Non-pigmented ciliary epithelial cell (primary cell): ENCODE measurements at regions not wholly inside any gene's neighbourhood (a gene's known extent, or its start where the extent isn't known, plus 50 kb on each side); places are given as distances from the start of the nearest gene placed in this dataset.
"Not testable (repeated sequence)": the region's sequence is repeated elsewhere in the genome, so short reads cannot be mapped to it uniquely, and the experiment has no call there.

Source experiments
- DNase-seq: peaks from one replicate; pipeline ENCODE4 v3.0.0-alpha.2; 2010; ENCODE audit warnings: low read depth

DNA sequence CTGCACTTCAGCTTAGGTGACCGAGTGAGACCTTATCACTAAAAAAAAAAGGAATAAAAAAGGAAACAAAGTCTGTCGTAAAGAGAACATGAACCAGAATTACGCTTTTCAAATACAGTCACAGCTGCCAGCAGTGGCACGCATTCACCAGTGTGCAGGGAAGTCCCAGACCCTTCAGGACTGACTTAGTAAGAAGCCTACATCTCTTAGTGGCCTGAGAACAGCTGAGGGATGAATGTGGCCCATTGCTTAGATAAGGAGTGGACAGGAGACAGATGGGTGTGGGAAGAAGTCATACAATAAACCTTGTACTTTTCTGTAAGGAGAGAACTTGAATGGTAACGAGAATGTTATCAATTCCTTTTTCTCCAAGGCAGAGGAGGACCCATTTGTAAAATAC, 178.5 kb downstream of the JCAD start:
- DNase-seq: no peak

DNA sequence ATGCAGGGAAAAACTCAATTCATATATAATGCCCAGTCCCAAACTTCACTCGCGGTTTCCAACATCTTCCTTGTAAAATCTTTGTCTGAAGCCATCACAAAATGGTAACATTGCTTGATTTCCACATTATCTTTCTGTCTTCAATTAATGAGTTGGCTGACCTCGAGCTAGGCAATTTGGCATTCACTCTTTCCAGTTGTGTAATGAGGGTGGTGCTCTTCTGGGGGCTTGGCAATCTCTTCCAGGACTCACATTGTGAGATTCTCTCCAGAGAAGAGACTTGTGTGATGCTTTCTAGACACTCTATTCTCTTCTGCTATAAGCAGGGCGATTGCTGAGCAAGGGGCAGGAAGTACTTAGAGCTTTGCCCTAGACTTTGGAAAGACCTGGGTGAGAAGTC, 179.5 kb downstream of the JCAD start:
- DNase-seq: no peak

DNA sequence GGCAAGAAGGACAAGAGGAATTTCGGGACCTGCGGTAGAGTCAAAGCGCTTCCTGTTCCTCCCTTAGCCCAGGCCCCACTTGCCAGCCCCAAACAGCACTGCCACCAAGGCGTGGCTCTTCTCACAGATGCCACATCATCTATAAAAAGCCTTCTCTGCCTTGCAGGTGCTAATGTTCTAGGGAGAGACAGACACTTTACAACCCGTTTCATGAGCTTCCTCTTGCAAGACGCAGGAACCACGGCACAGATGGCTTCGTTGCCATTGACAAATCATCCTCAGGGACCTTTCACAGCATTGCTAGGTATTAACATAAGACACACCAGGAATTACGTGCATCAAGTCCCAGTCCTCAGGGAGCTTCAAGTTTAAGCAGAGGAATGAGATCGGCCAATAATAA, 180.9 kb downstream of the JCAD start:
- DNase-seq: no peak

DNA sequence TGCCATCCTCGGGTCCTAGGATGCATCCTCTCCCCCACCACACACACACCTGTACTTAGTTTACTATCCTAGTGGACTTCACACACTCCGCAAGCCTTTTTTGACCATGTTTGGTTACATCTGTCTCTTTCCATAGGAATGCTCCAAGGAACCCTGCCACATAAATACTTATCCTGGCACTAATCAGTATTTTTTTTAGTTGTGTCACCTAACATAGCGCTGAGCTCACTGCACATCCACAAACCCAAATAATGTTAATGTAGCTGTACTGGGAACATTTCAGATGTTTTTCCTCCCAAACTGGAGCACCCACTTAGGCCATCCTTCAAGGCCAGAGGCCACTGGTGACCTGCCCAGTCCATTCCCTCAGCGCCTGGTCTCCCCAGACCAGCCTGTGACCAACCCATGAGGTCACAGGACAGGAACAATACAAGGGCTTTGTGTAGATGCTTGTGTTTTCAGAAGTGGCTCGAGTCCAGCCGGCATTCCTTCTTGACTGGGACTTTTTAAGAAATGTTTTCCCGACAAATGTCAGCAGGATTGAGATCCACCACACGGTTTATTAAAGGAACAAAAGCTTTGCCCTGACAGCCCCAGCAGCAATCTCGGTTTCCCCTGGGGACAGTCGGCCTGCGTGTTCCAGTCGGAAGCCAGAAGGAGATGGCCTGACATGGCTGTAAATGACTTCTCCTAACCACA, 181.4 kb downstream of the JCAD start:
- no peak for DNase-seq

DNA sequence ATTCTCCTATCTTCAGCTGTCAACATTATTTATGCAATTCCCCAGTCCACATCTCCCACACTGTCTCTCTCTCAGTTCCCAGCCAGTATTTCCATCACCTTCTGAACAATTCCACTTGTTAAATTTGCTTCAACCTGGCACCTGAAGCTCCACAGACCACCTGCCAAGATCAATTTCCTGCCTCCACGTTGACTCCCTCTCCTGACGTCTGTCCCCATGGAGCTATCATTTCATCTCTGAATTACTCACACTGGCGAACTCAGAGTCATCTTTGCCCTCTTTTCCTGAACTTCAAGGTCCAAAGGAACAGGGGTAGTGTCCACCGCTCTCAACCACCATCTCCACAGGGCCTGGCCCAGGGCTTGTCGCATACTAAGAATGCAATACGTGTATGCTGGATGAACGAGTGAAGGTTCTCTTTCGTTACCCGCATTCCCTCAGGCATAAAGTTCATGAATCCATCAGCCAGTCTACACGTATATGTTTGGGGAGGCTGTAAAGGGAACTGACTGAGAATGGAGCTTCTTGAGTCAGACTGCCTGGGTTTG, 183.3 kb downstream of the JCAD start:
- no peak for DNase-seq

DNA sequence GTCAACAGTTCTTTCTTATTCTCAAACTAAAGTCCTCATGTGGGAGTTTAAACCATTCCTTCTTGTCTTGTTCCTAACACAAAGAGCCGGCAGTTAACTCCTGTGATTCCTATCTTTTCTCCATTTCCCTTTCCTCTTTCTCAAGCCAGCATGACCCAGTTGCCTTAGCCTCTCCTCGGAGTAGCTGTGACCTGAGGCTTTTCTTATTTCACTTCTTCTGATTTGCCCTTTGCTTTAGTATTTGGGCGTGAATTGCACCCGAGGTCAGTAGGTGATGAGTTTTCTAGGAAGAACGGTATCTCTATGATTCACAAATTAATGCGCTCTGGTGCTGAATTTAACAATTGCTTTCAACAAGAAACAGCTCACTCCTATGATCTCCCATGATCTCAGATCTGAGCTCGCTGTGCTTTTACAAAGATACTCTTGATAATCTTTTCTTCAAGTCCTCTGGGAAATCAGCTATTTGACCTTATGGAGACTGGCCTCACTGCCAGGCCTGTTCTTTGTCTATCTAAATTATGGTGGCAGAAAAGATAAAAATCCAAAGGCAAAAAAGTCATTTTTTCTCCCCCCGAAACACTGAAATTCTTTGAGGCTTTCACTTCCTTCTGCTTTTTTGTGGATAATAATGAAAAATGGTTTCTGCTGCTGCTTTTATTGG, 184.6 kb downstream of the JCAD start:
- DNase-seq: no peak

DNA sequence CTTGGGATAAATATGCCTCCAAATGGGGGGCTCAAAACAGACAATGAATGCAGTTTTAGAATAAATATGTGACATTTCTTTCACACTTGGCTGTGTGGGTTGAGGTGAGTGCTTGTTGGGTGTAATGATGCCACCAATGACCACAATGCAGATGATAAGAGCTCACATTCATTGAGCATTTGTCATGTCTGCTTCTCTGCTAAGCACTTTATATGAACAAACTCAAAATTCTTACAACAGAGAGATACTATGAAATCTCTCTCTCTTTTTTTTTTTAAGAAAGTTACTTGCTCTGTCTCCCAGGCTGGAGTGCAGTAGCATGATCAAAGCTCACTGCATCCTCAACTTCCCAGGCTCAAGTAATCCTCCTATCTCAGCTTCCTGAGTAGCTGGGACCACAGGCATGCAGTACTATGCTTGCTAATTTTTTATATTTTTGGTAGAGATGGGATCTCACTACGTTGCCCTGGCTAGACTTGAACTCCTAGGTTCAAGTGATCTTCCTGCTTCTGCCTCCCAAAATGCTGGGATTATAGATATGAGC, 185.4 kb downstream of the JCAD start:
- DNase-seq: no peak

DNA sequence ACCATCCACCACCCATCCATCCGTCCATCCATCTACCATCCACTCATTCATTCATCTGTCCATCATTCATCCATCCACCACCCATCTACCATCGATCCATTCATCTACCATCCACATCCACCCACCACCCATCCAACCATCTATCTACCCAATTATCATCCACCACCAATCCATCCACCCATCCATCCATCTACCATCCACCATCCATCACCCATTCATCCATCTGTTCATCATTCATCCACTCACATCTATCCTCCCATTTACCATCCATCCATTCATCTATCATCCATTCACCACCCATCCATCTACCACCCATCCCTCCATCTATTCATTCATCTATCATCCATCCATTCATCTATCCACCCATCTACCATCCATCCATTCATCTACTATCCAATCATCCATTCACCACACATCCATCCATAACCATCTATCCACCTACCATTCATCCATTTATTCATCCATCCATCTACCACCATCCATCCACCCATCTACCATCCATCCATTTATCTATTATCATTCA, 188.8 kb downstream of the JCAD start:
- DNase-seq: no peak

DNA sequence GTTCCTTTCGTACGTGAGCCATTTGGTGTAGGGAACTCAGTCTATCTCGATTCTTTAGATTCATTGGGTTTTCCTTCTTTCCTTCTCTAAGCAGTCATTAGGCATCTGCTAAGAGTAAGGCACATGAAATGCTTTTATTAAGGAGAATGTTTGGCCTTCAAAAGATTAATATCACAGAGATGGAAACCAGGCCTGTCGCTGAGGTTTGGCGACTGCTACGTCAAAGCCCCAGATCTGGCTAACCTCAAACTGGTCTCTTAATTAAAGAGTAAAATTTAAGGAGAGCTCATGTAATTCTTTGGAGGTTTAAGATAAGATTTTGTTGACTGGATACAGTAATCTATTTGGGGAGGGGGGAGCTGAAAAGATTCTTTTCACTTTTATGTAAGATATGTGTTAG, 189.8 kb downstream of the JCAD start:
- DNase-seq: no peak

DNA sequence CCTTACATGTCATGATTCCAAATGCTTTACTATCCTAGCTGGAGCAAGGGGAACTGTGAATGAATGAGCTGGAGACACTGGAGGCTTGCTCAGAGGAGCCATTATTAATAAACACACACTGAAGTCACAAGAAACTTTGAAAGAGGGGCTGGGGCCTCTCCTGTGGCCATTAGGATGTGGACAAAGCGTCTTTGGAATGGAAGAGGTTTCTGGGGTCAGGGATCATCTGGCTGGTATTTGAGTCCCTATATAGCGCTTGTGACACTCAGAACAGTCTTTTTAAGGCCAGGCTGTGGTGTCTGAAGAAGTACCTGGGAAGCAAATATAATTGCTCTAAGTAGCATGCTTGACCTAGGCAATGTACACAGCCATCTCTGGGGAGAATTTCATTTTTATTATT, 193.0 kb downstream of the JCAD start:
- no peak for DNase-seq

DNA sequence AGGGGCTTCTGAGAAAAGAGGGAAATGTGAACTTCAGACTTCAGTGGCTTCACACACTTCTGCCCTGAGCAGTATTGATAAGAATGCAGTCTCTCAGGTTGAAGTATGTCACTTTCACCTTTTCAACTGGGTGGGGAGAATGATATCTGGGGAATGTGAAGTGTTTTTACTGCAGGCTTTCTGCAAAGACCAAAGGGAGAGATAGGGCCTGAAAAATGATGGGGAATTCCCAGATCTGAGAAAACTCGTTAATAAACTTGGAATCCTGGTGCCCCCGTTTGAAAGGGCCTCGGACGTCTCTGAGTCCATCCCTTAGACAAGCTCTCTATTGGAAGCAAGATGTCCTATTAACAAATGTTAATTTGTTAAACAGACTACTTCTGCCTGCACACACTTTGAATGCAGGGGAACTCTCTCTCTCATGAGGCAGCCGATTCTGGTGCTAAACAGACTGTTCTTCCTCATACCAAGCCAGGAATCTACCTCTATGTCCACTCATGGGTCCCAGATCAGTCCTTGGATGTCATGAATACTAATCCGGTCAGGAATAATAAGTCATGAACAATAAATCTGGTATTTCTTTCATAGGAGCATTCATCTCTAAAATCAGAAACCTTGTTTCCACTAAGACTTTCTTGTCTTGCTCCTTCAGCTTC, 193.6 kb downstream of the JCAD start:
- no peak for DNase-seq

DNA sequence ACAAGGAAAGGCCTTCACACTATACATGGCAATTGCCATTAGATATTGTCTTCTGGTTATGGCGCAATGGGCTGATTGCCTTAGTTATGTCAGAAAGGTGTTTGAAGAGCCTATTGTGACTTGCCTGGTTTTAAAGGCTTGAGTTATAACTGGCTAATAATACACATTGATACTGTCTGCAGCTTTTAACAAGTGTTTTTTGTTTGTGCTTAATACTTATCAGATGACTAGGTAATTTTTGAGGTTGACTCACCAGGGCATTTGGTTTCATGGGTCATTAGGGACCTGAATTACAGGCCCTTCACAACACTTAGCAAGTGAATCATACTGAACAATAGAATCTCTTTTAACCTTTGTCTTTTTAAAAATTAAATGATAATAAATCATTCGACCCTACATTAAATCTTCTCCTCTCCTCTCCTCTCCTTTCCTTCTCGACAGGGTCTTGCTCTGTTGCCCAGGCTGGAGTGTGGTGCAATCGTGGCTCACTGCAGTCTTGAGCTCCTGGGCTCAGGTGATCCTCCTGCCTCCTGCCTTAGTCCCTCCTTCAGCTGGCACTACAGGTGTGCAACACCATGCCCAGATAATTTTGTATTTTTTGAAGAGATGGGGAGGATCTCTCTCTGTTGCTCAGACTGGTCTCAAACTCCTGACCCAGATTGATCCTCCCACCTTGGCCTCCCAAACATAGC, 196.3 kb downstream of the JCAD start:
- DNase-seq: no peak

DNA sequence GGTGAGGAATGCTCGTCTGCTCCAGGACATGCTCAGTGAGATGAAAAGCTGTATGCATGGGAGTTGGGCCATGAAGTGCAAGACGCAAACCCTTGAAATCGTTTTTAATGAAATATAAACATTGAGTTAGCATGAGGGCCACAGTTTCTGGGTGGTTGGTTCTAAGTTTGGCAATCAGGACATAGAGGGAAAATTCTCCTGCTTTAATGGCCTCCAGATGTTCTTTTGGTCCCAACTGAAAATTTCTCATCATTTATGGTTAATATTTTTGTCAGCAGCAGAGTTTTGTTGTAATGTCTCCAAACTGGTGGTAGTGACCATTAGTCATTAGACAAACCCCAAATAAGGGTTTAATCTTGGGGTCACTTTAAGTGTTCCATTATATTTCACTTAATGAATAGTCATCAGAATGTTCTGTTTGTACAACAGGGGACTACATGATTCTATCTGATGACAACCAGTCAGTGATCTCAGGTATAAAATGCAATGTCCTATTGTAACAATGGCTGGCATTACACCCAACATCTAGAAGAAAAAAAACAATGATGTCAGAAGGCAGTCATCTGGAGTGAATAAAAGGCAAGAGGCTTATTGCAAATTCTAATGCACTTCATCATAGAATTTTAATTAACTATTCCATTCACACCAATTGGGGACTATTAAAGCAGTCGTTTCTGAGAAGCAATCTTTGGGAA, 197.4 kb downstream of the JCAD start:
- DNase-seq: no peak

DNA sequence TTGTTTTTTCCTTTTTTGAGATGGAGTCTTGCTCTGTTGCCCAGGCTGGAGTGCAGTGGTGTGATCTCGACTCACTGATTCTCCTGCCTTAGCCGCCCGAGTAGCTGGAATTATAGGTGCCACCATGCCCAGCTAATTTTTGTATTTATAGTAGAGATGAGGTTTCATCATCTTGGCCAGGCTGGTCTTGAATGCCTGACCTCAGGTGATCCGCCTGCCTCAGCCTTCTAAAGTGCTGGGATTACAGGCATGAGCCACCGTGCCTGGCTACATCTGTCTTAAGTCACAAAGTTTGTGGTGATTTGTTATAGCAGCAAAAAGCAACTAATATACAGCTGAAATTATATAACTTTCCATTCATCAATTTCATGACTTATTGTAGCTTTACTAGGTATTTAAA, 198.2 kb downstream of the JCAD start:
- DNase-seq: not testable (repeated sequence)

DNA sequence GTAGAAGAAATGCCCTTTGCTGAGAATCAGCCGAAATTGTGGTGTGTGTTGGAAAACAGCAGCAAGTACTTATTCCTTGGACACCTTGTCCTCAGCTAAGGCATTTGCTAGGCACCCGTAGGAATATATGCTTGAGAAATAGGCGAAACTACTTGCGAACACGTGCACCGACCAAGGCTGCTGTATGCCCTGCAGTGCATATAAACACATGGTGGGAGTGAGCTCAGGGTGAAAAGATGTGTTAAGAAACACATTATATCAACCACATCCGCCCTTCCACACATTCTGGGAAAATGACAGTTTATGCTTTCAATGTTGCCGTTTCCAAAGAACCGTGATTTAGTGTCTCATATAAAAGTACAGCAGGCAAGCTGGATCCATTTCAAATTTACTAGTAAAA, 199.2 kb downstream of the JCAD start:
- DNase-seq: no peak

DNA sequence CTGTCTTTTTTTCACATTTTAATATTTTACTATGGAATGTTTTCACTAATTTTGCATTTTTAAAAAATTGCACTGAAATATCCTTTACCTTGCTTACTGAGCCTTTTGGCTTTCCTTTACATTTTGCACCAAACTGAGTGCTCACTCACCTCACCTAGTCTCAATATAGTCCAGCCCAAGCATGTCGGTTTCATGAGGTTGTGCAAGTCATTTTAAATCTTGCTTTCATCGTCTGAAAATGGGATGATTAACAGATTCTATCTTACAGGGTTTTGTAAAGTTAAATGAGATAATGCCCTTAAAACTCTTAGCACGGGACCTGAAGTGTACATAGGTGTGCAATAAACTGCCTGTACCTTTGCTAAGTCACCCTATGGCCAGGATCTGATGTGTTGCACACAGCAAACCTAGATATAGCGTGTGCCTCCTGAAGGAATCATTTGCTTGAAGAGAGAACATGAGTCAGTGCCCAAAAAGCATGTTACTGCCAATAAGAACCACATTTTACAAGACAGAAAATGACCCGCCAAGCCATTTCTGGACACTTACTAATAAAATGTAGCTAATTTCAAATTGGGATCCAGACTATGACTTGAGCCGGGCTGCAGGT, 199.8 kb downstream of the JCAD start:
- no peak for DNase-seq

DNA sequence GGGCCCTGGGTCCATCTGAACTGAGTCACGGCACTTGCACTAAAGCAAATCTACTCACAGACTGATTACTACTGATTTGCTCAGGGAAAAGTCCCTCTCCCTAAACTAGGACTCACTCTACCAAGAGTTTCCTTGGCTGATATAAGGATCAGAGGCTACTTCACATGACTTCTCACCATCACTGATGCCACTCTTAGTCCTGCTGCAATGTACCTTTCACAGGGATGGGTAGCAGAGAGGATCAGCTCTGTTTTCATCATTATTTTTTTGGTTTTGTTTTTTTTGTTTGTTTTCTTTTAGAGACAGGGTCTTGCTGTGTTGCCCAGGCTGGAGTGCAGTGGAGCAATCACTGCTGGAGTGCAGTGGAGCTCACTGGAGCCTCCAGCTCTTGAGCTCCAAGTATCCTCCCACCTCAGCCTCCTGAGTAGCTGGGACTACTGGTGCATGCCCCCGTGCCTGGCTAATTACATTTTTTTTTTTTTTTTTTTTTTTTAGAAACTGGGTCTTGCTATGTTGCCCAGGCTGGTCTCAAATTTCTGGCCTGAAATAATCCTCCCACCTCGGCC, 200.6 kb downstream of the JCAD start:
- no peak for DNase-seq

DNA sequence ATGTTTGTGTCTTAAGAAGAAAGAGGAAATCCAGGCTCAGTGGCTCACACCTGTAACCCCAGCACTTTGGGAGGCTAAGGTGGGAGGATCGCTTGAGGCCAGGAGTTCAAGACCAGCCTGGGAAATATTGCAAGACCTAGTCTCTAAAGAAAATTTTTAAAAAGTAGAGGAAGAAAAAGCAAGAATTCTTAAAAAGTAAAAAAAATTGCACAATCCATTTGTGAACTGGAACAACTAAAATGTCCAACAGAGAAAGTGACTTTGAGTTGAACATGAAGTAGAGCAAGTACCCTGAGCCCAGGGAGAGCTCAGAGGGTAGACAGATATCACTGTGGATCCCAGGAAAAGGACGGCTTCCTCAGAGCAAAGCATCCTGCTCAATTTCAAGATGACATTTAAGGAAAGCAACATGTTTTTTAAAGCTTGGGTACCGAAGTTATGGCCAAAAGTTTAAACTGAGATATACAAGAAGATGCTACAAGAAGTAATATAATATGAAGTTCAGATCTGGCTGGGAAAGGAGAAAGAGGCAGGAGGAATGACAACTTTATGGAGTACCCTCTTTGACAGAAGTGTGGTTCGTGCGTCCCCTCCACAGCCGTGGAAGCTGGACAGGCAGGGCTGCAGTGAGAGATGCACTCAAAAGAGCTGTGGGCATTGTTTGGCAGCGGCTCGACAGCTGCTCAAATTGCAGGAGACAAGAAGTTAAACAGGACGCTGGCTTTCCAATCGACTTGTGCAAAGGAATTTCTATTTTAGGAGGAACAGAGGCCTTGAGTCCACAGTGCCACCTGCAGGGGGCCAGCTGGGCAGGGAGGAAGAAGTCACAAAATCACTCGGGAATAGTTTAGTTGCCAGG, 201.3 kb downstream of the JCAD start:
- DNase-seq: no peak

DNA sequence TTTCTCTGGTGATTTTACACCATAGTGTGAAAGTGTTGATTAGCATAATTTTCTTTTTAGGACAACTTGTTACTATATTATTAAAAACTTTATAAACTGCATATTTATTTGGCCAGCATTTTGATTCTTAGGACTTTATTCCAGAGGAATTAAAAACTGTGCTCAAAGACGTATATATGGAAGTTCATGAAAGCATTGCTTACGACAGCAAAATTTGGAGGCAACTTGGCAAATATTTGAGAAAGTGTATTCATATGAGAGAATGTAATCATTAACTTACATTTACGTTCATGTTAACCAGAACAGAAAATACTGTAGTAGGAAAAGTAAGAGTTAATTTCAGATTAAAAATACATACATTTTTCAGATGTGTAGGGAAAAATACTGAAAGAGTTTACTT, 203.1 kb downstream of the JCAD start:
- DNase-seq: no peak

DNA sequence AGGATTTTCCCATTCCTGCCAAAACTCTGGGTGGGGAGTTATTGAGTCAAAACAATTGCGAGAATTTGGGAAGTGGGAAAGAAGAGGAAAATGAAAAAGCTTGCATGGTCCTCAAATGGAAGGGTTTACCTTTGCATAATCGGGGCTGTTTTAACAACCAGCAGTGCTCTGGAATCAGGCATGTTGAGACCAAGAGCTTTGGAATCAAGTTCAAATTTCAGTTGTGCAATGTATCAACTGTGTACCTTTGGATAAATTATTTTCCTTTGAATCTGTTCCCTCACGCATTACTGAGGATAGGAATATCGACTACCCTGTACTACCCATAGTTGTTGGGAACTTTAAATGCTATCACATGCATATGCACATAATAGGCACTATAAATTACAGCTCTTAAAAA, 205.5 kb downstream of the JCAD start:
- DNase-seq: no peak
